OCI-LY1 (cell line): ENCODE measurements at regions not wholly inside any gene's neighbourhood (a gene's known extent, or its start where the extent isn't known, plus 50 kb on each side); places are given as distances from the start of the nearest gene placed in this dataset.

ENCODE experiments used
- H2AFZ ChIP-seq: fragments of 200-600 bp; sonication (generic), shearing (Covaris generic); 2 replicates; pipeline ENCODE4 v1.6.0; 2014; ENCODE audit warnings: antibody characterized with exemption, mild to moderate bottlenecking, low read length
- H3F3A ChIP-seq: fragments of 200-600 bp; sonication (generic), shearing (Covaris generic); 2 replicates; pipeline ENCODE4 v1.6.0; 2014; ENCODE audit warnings: mild to moderate bottlenecking, antibody characterized with exemption, low read length, moderate library complexity; ENCODE audit not compliant: insufficient read depth
- H3K27ac ChIP-seq: fragments of 200-600 bp; sonication (generic); 2 replicates; pipeline ENCODE4 v1.5.1; 2014; ENCODE audit warnings: low read length, mixed run types, mild to moderate bottlenecking, low read depth; ENCODE audit not compliant: poor library complexity, severe bottlenecking
- H3K27me3 ChIP-seq: fragments of 200-600 bp; sonication (generic); 2 replicates; pipeline ENCODE4 v1.6.0; 2014; ENCODE audit warnings: antibody characterized with exemption, mild to moderate bottlenecking, low read length, moderate library complexity; ENCODE audit not compliant: insufficient read depth
- H3K36me3 ChIP-seq: fragments of 200-600 bp; sonication (generic); 2 replicates; pipeline ENCODE4 v1.6.1; 2014; ENCODE audit warnings: mild to moderate bottlenecking, antibody characterized with exemption, low read length, moderate library complexity, mixed read lengths; ENCODE audit not compliant: insufficient read depth
- H3K4me1 ChIP-seq: fragments of 200-600 bp; sonication (generic); 2 replicates; pipeline ENCODE4 v1.5.1; 2014; ENCODE audit warnings: mild to moderate bottlenecking, low read length, moderate library complexity; ENCODE audit not compliant: insufficient read depth, severe bottlenecking
- H3K4me2 ChIP-seq: fragments of 200-600 bp; sonication (generic), shearing (Covaris generic); 2 replicates; pipeline ENCODE4 v1.6.1; 2014; ENCODE audit warnings: low read length
- H3K4me3 ChIP-seq: fragments of 200-600 bp; sonication (generic); 2 replicates; pipeline ENCODE4 v1.5.1; 2014; ENCODE audit warnings: low read length, low read depth, mild to moderate bottlenecking, mixed read lengths; ENCODE audit not compliant: poor library complexity, severe bottlenecking
- H3K79me2 ChIP-seq: fragments of 200-600 bp; shearing (Covaris generic); 2 replicates; pipeline ENCODE4 v1.6.1; 2016; ENCODE audit warnings: mixed run types, low read length, mixed read lengths; ENCODE audit not compliant: insufficient read depth
- H3K9ac ChIP-seq: fragments of 200-600 bp; sonication (generic), shearing (Covaris generic); 2 replicates; pipeline ENCODE4 v1.6.1; 2014; ENCODE audit warnings: mild to moderate bottlenecking, low read length, mixed read lengths
- H3K9me2 ChIP-seq: fragments of 200-600 bp; sonication (generic), shearing (Covaris generic); 2 replicates; pipeline ENCODE4 v1.6.1; 2014; ENCODE audit warnings: low read depth, mild to moderate bottlenecking, low read length, mixed read lengths
- H3K9me3 ChIP-seq: fragments of 200-600 bp; shearing (Covaris generic); 2 replicates; pipeline ENCODE4 v1.6.1; 2014; ENCODE audit warnings: low read length, mixed read lengths
- H4K20me1 ChIP-seq: fragments of 200-600 bp; sonication (generic), shearing (Covaris generic); 2 replicates; pipeline ENCODE4 v1.6.0; 2016; ENCODE audit warnings: mild to moderate bottlenecking, low read length; ENCODE audit not compliant: insufficient read depth
- EZH2 ChIP-seq: fragments of 200-600 bp; sonication (generic), shearing (Covaris generic); IDR thresholded peaks from 2 replicates; pipeline ENCODE4 v1.8.0; 2017; ENCODE audit warnings: borderline replicate concordance, mixed run types, mild to moderate bottlenecking, antibody characterized with exemption, low read length, moderate library complexity, mixed read lengths
- TF ChIP-seq, protein P1 (sequence below): fragments of 200-600 bp; sonication (generic), shearing (Covaris generic); IDR thresholded peaks from 2 replicates; pipeline ENCODE4 v1.5.1; 2017; ENCODE audit warnings: mild to moderate bottlenecking, antibody characterized with exemption, low read length, moderate library complexity, mixed read lengths

DNA sequence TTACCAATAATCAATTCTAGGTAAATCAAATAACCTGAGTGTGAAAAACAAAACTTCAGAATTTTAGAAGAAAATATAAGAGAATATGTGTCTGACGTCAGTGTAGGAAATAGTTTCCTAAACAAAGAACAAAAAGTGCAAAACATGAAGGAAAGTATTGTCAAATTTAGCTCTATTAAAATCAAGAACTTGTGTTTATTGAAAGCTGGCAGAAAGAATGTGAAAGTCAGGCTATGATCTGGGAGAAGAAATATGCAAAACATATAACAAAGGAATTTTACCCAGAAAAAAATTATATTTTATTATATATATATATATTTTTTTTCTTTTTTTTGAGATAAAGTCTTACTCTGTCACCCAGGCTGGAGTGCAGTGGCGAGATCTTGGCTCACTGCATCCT is 129.1 kb upstream of the ANKRD28 start:
- TF ChIP-seq, protein P1, sequence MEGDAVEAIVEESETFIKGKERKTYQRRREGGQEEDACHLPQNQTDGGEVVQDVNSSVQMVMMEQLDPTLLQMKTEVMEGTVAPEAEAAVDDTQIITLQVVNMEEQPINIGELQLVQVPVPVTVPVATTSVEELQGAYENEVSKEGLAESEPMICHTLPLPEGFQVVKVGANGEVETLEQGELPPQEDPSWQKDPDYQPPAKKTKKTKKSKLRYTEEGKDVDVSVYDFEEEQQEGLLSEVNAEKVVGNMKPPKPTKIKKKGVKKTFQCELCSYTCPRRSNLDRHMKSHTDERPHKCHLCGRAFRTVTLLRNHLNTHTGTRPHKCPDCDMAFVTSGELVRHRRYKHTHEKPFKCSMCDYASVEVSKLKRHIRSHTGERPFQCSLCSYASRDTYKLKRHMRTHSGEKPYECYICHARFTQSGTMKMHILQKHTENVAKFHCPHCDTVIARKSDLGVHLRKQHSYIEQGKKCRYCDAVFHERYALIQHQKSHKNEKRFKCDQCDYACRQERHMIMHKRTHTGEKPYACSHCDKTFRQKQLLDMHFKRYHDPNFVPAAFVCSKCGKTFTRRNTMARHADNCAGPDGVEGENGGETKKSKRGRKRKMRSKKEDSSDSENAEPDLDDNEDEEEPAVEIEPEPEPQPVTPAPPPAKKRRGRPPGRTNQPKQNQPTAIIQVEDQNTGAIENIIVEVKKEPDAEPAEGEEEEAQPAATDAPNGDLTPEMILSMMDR, result no peak
- no peak for TF ChIP-seq EZH2
- Histone ChIP-seq H3K27ac (no peak overlapping the region), H3F3A (no peaks in the 10 kb centered on the region), H3K9me2 (no peaks in the 10 kb centered on the region), H3K9ac (no peak overlapping the region), H3K9me3 (no peaks in the 10 kb centered on the region), H3K4me3 (no peak overlapping the region), H3K4me2 (no peak overlapping the region), H3K79me2 (no peaks in the 10 kb centered on the region), H4K20me1 (no peaks in the 10 kb centered on the region), H3K4me1 (no peaks in the 10 kb centered on the region), H2AFZ (no peak overlapping the region), H3K27me3 (no peaks in the 10 kb centered on the region), H3K36me3 (no peaks in the 10 kb centered on the region)

GRCh38 chr3:15927969-15928368 is 130.2 kb upstream of the ANKRD28 start:
- TF ChIP-seq, protein P1, result no peak
- no peak for TF ChIP-seq EZH2
- H3K9ac ChIP-seq, result no peak overlapping the region
- H3K4me2 ChIP-seq, result no peak overlapping the region

GRCh38 chr3:15929944-15930571 is 132.3 kb upstream of the ANKRD28 start:
- H3K27ac ChIP-seq, result no peak overlapping the region

More at GRCh38 chr3:15927969-15928368, 130.2 kb upstream of the ANKRD28 start:
- Histone ChIP-seq H3K79me2 (no peaks in the 10 kb centered on the region), H3K36me3 (no peaks in the 10 kb centered on the region), H3K4me3 (no peak overlapping the region), H3K4me1 (no peaks in the 10 kb centered on the region), H2AFZ (no peak overlapping the region), H3K9me3 (no peaks in the 10 kb centered on the region), H3F3A (no peaks in the 10 kb centered on the region), H3K9me2 (no peaks in the 10 kb centered on the region), H3K27me3 (no peaks in the 10 kb centered on the region), H4K20me1 (no peaks in the 10 kb centered on the region; the same call in 1 of the 2 replicates), H3K27ac (no peak overlapping the region)

More at GRCh38 chr3:15929944-15930571, 132.3 kb upstream of the ANKRD28 start:
- Histone ChIP-seq H3F3A (no peaks in the 10 kb centered on the region), H3K4me1 (no peaks in the 10 kb centered on the region), H3K27me3 (no peaks in the 10 kb centered on the region), H3K79me2 (no peaks in the 10 kb centered on the region), H3K4me2 (no peak overlapping the region), H3K9me2 (no peaks in the 10 kb centered on the region), H3K36me3 (no peaks in the 10 kb centered on the region), H4K20me1 (no peaks in the 10 kb centered on the region; the same call in 1 of the 2 replicates), H3K4me3 (no peak overlapping the region), H3K9me3 (no peaks in the 10 kb centered on the region), H3K9ac (no peak overlapping the region), H2AFZ (no peak overlapping the region)
- TF ChIP-seq, protein P1, result no peak
- TF ChIP-seq EZH2, result no peak
